ENCODE measurements at regions not wholly inside any gene's neighbourhood (a gene's known extent, or its start where the extent isn't known, plus 50 kb on each side); places are given as distances from the start of the nearest gene placed in this dataset.

DNA sequence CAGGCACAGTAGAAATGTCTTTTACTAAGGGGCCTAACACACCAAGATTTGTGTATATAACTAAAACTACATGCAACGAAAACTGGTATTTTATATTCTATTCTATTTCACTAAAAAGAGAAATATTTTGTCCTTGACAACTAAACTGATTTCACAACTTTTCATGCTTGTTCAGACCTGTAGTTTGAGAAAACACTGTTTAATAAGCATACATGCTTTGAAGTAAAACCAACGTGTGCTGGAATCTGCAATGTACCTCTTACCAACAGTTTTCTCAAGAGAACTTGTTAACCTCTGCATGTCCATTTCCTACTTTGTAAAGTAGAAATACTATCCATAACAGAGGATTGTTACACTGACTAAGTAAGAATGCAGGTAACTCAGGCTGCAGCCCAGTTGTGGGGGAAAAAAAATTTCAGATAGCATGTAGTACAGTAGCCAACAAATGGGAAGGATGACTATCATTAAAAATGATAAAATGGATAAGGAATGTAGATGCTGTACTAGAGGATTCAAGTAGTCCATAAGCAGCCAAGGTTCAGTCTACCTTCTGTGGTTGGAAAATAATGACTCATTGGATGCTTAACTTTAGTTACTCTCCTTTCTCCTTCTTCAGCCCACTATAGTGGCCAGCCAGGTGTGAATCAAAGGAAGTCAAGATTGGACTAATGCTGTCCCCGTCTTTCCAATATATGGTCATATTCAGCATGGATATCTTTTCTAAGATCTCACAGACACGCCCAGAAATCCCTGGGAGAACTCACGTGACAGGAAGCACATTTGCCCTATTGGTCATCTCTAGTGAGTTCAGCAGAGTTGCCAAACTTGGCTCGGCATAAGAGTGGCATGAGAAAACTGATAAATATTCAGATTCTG lies 65.2 kb downstream of the HFE start:
- Histone ChIP-seq H2BK20ac (ENCODE audit: low read depth, low read length, poor library complexity, severe bottlenecking) (no peak overlapping the region), H3K18ac (ENCODE audit: insufficient read length, low read depth, low read length) (no peak overlapping the region), H3K4ac (ENCODE audit: low read depth, low read length) (no peak overlapping the region), H2BK120ac (ENCODE audit: low read depth, low read length, poor library complexity, severe bottlenecking) (no peak overlapping the region), H3K56ac (ENCODE audit: insufficient read length, low read depth, low read length) (no peak overlapping the region), H3K4me1 (ENCODE audit: insufficient read depth, low read length) (no peaks in the 10 kb centered on the region; the same call in 1 of the 2 replicates), H3K27me3 (ENCODE audit: insufficient read depth, low read length) (no peaks in the 10 kb centered on the region), H3K4me2 (ENCODE audit: insufficient read depth, insufficient read length, low read length) (no peak overlapping the region), H3K79me2 (ENCODE audit: insufficient read depth, low read length) (no peaks in the 10 kb centered on the region), H3K9ac (ENCODE audit: extremely low read depth, insufficient read length, low read length) (no peak overlapping the region), H3K79me1 (ENCODE audit: insufficient read depth, low read depth, low read length, poor library complexity, severe bottlenecking) (no peaks in the 10 kb centered on the region), H4K20me1 (ENCODE audit: control insufficient read depth, insufficient read depth, insufficient read length) (no peaks in the 10 kb centered on the region), H3K23me2 (ENCODE audit: insufficient read length, low read depth, low read length, poor library complexity, severe bottlenecking) (peaks cover 12% of the 10 kb centered on the region), H4K8ac (replicated peaks; ENCODE audit: insufficient read length, low read depth, low read length) (no peak overlapping the region), H2BK5ac (ENCODE audit: insufficient read length, low read length) (no peak overlapping the region), H3K23ac (ENCODE audit: insufficient read length, low read depth, low read length) (no peak overlapping the region), H3K9me3 (ENCODE audit: control insufficient read depth, low read depth, low read length) (no peaks in the 10 kb centered on the region), H2BK15ac (ENCODE audit: low read depth, low read length) (no peak overlapping the region), H3K14ac (ENCODE audit: insufficient read depth, low read length) (no peak overlapping the region), H2AK5ac (ENCODE audit: insufficient read length, low read length) (no peak overlapping the region), H2AFZ (ENCODE audit: low read length) (no peak overlapping the region), H2BK12ac (ENCODE audit: insufficient read length, low read depth, low read length) (no peak overlapping the region), H3T11ph (ENCODE audit: low read length) (no peak overlapping the region), H3K27ac (ENCODE audit: insufficient read length, low read depth, low read length) (no peak overlapping the region), H4K5ac (ENCODE audit: insufficient read length, low read depth, low read length) (no peak overlapping the region), H4K91ac (ENCODE audit: insufficient read length, low read depth, low read length) (no peak overlapping the region)
- Mint-ChIP-seq H3K36me3 (ENCODE audit: insufficient read depth in 1 of 3, low read depth in 3 of 3) (no peaks in the 10 kb centered on the region), H3K4me1 (peaks cover 12 to 13% of the 10 kb centered on the region in 2 experiments), H3K4me3 (no peak overlapping the region), H3K27ac (0 out of 7 replicates have a peak overlapping the region, but pooled peaks of 1 of the 3 experiments have one; percentile 34), H3K9me3 (no peaks in the 10 kb centered on the region; a peak in 1 of 5 replicates), H3K27me3 (ENCODE audit: low read depth) (peaks cover 11% of the 10 kb centered on the region)
- TF ChIP-seq, protein P1, sequence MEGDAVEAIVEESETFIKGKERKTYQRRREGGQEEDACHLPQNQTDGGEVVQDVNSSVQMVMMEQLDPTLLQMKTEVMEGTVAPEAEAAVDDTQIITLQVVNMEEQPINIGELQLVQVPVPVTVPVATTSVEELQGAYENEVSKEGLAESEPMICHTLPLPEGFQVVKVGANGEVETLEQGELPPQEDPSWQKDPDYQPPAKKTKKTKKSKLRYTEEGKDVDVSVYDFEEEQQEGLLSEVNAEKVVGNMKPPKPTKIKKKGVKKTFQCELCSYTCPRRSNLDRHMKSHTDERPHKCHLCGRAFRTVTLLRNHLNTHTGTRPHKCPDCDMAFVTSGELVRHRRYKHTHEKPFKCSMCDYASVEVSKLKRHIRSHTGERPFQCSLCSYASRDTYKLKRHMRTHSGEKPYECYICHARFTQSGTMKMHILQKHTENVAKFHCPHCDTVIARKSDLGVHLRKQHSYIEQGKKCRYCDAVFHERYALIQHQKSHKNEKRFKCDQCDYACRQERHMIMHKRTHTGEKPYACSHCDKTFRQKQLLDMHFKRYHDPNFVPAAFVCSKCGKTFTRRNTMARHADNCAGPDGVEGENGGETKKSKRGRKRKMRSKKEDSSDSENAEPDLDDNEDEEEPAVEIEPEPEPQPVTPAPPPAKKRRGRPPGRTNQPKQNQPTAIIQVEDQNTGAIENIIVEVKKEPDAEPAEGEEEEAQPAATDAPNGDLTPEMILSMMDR (conservative IDR thresholded peaks at IDR 0.05), result no peak
- no CpG with 5 or more reads among the region's 6 CpGs for WGBS (ENCODE audit: extremely low coverage, insufficient read length, low lambda C conversion rate)
- DNase-seq, result no peak

Data from H9 (cell line).